RWPE2 (cell line): ENCODE measurements at regions not wholly inside any gene's neighbourhood (a gene's known extent, or its start where the extent isn't known, plus 50 kb on each side); places are given as distances from the start of the nearest gene placed in this dataset.

Experiments
- ATAC-seq: fragments of 200-7000 bp; cut with Tn5 transposase; 3 replicates; pipeline ENCODE4 v1.9.1; 2021; ENCODE audit warnings: low read depth
- DNase-seq: peaks from one replicate; pipeline ENCODE4 v3.0.0-alpha.2; 2020; ENCODE audit warnings: low spot score
- H3K27ac ChIP-seq: fragments of 450-650 bp; 2 replicates; pipeline ENCODE4 v1.5.1; 2017; ENCODE audit warnings: mild to moderate bottlenecking; ENCODE audit not compliant: poor library complexity, severe bottlenecking
- H3K27me3 ChIP-seq: fragments of 250-450 bp; sonication (Bioruptor Pico); 2 replicates; pipeline ENCODE4 v1.5.1; 2021; ENCODE audit warnings: mild to moderate bottlenecking, moderate library complexity; ENCODE audit not compliant: insufficient read depth, poor library complexity, severe bottlenecking
- H3K36me3 ChIP-seq: fragments of 250-450 bp; sonication (Bioruptor Pico); 2 replicates; pipeline ENCODE4 v1.5.1; 2020; ENCODE audit warnings: low read depth, mild to moderate bottlenecking, moderate library complexity
- H3K4me1 ChIP-seq: fragments of 250-450 bp; sonication (Bioruptor Pico); 2 replicates; pipeline ENCODE4 v1.5.1; 2021; ENCODE audit warnings: mild to moderate bottlenecking, moderate library complexity; ENCODE audit not compliant: insufficient read depth, poor library complexity, severe bottlenecking
- H3K4me3 ChIP-seq: fragments of 250-450 bp; sonication (Bioruptor Pico); 2 replicates; pipeline ENCODE4 v1.5.1; 2021; ENCODE audit warnings: mild to moderate bottlenecking, moderate library complexity; ENCODE audit not compliant: severe bottlenecking
- H3K9me3 ChIP-seq: fragments of 250-450 bp; sonication (Bioruptor Pico); 2 replicates; pipeline ENCODE4 v1.5.1; 2021; ENCODE audit warnings: mild to moderate bottlenecking, moderate library complexity; ENCODE audit not compliant: severe bottlenecking
- CTCF ChIP-seq: fragments of 450-650 bp; IDR thresholded peaks from one replicate; pipeline ENCODE4 v1.5.1; 2017; ENCODE audit warnings: mild to moderate bottlenecking, moderate library complexity; ENCODE audit not compliant: poor library complexity, severe bottlenecking

- H3K4me1 ChIP-seq = peaks cover 8% of the 10 kb centered on the region
- ATAC-seq (no peak), DNase-seq (no peak)
- no peaks in the 10 kb centered on the region for H3K36me3 ChIP-seq
- H3K27ac ChIP-seq = no peak overlapping the region
- no peak overlapping the region for H3K4me3 ChIP-seq
- no peaks in the 10 kb centered on the region for H3K9me3 ChIP-seq
- no peak for TF ChIP-seq CTCF
- H3K27me3 ChIP-seq = no peaks in the 10 kb centered on the region
These were observed 2587.1 kb downstream of the PCDH9 start for GRCh38 chr13:64643066-64643465.

GRCh38 chr13:64640002-64640401, 2590.1 kb downstream of the PCDH9 start:
- H3K27ac ChIP-seq = no peak overlapping the region
- ATAC-seq = peak; percentile 48; the same call in 1 of the 3 replicates
- H3K4me1 ChIP-seq = peaks cover 8% of the 10 kb centered on the region
- no peaks in the 10 kb centered on the region for H3K9me3 ChIP-seq
- no peaks in the 10 kb centered on the region for H3K36me3 ChIP-seq
- no peak for DNase-seq
- H3K27me3 ChIP-seq = no peaks in the 10 kb centered on the region
- no peak overlapping the region for H3K4me3 ChIP-seq
- no peak for TF ChIP-seq CTCF

GRCh38 chr13:64639206-64639605, 2590.9 kb downstream of the PCDH9 start:
- Histone ChIP-seq H3K36me3 (no peaks in the 10 kb centered on the region), H3K27ac (no peak overlapping the region), H3K4me3 (no peak overlapping the region), H3K9me3 (no peaks in the 10 kb centered on the region), H3K27me3 (no peaks in the 10 kb centered on the region), H3K4me1 (peaks cover 8% of the 10 kb centered on the region)
- no peak for TF ChIP-seq CTCF
- DNase-seq = no peak
- no peak for ATAC-seq

GRCh38 chr13:64633948-64634347, 2596.2 kb downstream of the PCDH9 start:
- Histone ChIP-seq H3K36me3 (no peaks in the 10 kb centered on the region), H3K9me3 (no peaks in the 10 kb centered on the region), H3K27me3 (no peaks in the 10 kb centered on the region), H3K27ac (no peak overlapping the region), H3K4me3 (no peak overlapping the region), H3K4me1 (no peaks in the 10 kb centered on the region)
- ATAC-seq (no peak), DNase-seq (no peak)
- TF ChIP-seq CTCF = no peak

- TF ChIP-seq CTCF = no peak
- Histone ChIP-seq H3K27me3 (no peaks in the 10 kb centered on the region), H3K36me3 (no peaks in the 10 kb centered on the region), H3K27ac (no peak overlapping the region), H3K4me1 (no peaks in the 10 kb centered on the region), H3K9me3 (no peaks in the 10 kb centered on the region), H3K4me3 (no peak overlapping the region)
- ATAC-seq = no peak
- no peak for DNase-seq
These were observed 2602.5 kb downstream of the PCDH9 start for GRCh38 chr13:64627654-64628053.
